NT2/D1 (cell line): ENCODE measurements at regions not wholly inside any gene's neighbourhood (a gene's known extent, or its start where the extent isn't known, plus 50 kb on each side); places are given as distances from the start of the nearest gene placed in this dataset.

Experiments
- SUZ12 ChIP-seq: IDR thresholded peaks from 2 replicates; pipeline ENCODE4 v1.6.1; 2011; ENCODE audit not compliant: insufficient read length, insufficient read depth; ENCODE audit errors: extremely low read depth
- YY1 ChIP-seq: IDR thresholded peaks from 2 replicates; pipeline ENCODE4 v1.6.1; 2011; ENCODE audit not compliant: insufficient read length, insufficient read depth
- ZNF274 ChIP-seq: IDR thresholded peaks from 2 replicates; pipeline ENCODE4 v1.6.1; 2011; ENCODE audit warnings: mild to moderate bottlenecking, low read depth, low read length

GRCh38 chr1:83015163-83015562 is 983.8 kb downstream of the TTLL7 start:
- no peak for TF ChIP-seq YY1
- no peak for TF ChIP-seq ZNF274
- TF ChIP-seq SUZ12: no peak
